ENCODE measurements at regions not wholly inside any gene's neighbourhood (a gene's known extent, or its start where the extent isn't known, plus 50 kb on each side); places are given as distances from the start of the nearest gene placed in this dataset.

- DNase-seq = no peak
Observed at GRCh38 chr15:47439146-47440111, 277.9 kb upstream of the SEMA6D start.

DNA sequence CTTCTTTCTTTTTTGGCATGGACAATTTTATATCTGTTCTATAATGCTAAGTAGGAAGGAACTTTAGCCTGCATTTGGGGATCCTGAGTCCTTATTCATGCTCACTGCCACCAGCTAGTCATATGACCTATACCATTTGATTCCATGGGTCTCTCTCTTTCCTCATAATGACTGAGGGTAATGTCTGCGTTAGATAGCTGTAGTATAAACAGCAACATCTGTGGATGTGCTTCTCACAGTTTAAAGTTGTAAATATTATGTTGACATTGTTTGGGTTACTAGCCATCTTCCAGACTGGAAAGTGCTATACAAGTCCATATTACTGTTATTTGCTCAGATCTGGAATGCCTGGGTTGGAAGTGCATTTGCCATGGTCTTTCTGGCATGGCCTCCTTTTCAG lies 274.9 kb upstream of the SEMA6D start:
- no peak for DNase-seq

DNA sequence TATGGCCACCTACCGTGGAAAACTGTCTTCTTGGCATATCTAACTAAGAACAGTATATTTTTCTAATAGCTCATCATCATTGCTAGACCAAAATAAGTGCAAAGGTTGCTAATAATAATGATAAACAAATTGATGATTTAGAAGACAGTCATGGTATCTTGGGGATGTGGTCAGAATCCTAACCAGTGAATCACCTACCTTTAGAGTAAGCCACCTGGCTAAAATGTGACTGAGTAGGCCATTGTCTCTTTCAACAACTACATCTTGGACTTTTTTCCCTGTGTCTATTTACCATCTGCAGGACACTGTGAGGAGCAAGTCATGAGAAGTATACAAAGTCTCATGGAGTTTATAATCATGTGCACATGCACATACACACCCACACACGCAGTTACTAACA lies 273.5 kb upstream of the SEMA6D start:
- no peak for DNase-seq

DNA sequence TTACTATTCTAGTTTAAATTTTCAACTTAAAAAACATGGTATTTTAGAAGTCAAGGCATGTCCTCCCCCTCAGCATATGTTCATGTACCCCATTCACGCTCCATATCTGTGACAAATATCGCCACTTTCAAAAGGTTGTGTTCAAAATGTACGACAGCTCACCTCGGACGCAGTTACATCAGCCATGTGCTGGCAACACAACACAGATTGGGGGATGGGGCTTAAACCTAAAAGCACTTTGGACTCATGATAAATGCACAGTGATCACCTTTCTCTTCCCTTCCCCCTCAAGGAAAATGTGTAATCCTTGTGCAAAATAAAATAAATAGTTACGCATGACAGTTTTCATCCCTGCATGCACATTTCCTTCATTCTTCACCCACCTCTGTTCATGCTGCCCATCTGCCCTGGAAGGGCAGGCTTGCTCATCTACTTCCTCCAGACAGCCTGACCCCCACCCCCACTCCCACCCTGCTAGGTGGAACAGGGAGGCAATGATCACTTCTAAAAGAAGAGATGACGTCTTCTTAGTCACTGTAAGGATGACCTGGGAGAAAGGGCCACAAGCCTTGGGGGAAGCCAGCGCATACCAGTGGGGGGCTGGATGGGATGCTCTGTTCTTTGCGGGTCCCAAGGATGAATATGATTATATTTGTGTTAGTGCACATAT lies 271.4 kb upstream of the SEMA6D start:
- no peak for DNase-seq

GRCh38 chr15:47460795-47461573 lies 256.3 kb upstream of the SEMA6D start:
- no peak for DNase-seq

GRCh38 chr15:47461652-47462141 lies 255.6 kb upstream of the SEMA6D start:
- no peak for DNase-seq

DNA sequence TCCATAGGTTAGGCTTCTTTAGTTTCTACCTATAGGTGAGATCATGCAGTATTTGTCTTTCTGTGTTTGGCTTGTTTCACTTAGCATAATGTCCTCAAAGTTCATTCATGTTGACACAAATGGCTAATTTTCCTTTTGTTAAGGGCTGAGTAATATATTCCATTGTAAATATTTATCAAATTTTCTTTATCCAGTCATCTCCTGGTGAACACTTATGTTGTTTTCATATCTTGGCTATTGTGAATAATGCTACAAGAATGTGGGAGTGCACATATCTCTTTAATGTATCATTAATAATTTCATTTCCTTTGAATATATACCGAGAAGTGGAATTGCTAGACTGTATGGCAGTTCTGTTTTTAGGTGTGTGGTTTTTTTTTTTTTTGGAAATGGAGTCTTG lies 250.9 kb upstream of the SEMA6D start:
- DNase-seq = no peak

GRCh38 chr15:47470983-47471382 lies 246.3 kb upstream of the SEMA6D start:
- no peak for DNase-seq

DNA sequence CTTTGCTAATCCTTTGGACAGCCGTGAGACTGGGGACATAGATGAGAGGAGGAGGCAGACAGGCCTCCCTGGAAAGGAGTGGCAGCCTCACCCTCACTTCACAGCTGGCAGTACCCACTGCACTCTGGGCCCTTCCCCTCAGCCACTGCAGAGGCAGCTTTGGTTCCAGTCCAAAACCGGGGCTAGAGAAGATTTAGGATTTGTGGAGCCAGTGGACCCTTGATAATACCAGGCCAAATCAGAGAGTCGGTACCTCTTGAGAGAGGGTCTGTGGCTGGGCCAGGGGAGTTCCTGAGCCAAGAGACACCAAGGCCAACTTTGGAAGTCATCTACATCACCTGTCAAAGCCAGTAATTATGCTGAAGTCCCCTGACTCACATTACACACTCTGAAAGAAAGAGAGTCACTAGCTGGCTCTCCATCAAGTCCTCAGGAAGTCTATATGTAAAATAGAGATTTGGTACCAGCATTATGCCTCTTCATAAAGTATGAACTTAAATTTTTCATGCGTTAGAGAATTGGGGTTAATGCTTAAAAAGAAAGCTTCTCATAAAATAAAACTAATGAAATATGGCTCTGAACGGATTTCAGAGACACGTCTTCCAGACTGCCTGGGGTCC lies 244.1 kb upstream of the SEMA6D start:
- DNase-seq = no peak

DNA sequence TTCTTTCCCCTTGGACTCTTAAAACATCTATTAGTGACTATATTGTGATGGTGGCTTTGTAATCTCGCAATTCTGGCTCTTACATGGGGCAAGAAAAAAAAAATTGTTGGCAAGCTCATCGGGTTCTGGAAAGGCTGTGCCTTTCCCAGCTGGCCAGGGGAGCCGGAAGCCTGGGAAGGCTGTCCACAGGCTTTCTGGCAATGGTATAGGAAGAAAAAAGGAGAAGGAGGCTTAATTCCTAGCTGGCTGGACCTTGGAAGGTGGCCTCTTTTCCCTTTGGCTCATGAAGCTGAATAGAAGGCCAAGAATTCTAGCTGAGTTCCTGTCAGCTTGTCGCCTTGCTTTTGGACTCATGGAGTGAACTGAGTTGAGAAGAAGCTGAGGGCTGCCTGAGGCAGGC lies 243.5 kb upstream of the SEMA6D start:
- no peak for DNase-seq

- DNase-seq = no peak
Observed at GRCh38 chr15:47475336-47475735, 242.0 kb upstream of the SEMA6D start.

DNA sequence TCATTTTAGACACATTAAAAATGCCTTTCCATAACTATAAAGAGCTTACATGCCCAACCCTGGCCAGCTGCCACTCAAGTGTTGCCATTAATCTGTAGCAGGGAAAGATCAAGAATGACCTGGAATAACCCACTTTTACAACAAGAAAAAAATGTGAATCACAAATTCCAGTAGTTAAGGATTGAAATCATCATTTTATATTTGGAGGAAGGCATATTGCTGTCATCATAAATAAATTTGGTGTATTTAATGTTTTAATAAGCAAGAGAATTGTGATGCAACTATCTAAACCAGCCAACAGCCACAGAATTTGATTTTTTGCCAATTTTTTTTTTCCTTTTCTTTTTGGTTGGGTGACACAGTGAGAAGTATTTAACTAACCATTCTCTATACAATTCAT lies 240.0 kb upstream of the SEMA6D start:
- DNase-seq = no peak

- DNase-seq = no peak
Observed at GRCh38 chr15:47484059-47484458, 233.2 kb upstream of the SEMA6D start.

- DNase-seq = no peak
Observed at GRCh38 chr15:47484997-47485396, 232.3 kb upstream of the SEMA6D start.

DNA sequence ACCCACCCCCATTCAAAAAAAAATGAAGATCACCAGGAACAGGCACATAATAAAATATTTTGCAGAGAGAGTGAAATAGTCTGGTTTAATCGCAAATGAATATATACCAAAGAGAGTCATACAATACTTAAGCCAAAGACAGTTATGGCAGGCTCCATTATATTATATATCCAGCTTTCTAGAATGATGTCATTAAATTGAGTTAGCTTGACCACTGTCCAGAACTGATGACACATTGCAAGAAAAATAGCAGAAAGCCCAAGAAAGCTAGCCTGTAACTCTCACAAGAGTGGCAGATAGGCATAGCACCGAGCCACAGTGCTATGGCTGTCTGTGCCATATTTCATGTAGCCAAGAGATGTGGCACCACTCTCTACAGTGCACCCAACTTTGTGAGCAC lies 231.9 kb upstream of the SEMA6D start:
- DNase-seq = no peak

- no peak for DNase-seq
Observed at GRCh38 chr15:47486040-47486439, 231.3 kb upstream of the SEMA6D start.

GRCh38 chr15:47492195-47492594 lies 225.1 kb upstream of the SEMA6D start:
- DNase-seq = no peak

- no peak for DNase-seq
Observed at GRCh38 chr15:47493357-47494247, 223.7 kb upstream of the SEMA6D start.

- no peak for DNase-seq
Observed at GRCh38 chr15:47496343-47497185, 220.7 kb upstream of the SEMA6D start.

DNA sequence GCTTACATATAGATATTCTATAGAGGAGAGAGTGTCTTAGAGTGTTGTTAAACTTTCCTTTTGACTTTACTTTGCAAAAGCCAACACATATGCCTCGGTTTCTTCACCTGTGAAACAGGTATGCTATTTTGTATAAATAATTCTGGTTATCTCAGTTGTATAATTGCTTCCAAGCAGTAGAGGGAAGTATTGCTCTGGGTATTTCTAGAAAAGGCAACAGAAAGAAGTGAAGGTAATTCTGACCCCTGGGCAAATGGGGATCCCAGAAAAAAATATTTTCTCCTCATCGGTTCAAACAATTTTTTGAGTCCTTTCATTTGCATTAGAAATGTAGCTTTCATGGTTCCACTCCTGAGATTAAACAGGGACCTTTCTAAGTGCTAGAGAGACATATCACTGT lies 216.5 kb upstream of the SEMA6D start:
- DNase-seq = no peak

DNA sequence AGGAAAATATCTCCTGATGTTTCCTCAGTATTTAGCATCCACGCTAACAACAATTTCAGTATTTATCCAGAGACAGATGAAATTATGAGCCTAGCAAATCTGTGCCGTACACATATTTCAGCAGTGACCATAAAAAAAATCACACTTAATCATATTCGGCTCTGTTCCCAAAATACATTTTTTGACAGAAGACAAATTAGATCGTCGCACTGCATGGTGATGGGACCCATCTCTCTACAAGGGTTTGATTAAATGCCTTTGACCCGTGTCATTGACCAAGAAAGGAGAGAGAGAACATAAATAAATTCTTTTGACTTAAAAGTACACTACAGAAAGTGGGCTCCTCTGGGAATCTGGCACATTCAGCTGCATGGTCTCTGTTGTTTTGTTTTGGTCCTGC lies 215.3 kb upstream of the SEMA6D start:
- no peak for DNase-seq
